Tibial nerve (tissue), 4 donors: ENCODE measurements at regions not wholly inside any gene's neighbourhood (a gene's known extent, or its start where the extent isn't known, plus 50 kb on each side); places are given as distances from the start of the nearest gene placed in this dataset.

Experiments used
- CTCF ChIP-seq, 5 experiments: fragments of 200-600 bp in 3 of 5; fragments of 450-650 bp in 2 of 5; sonication (generic) in 3 of 5; IDR thresholded peaks; one replicate each; pipeline ENCODE4 v1.5.1; 2016 to 2019; ENCODE audit warnings: antibody characterized with exemption in 5 of 5, mild to moderate bottlenecking in 3 of 5, moderate library complexity in 2 of 5
- EP300 ChIP-seq, 2 donors: sonication (generic); formaldehyde crosslinking; IDR thresholded peaks; one replicate each; pipeline ENCODE4 v1.6.1; 2017; ENCODE audit warnings: antibody characterized with exemption in 2 of 2, mild to moderate bottlenecking in 1 of 2
- POLR2A ChIP-seq, 2 donors: fragments of 450-650 bp; IDR thresholded peaks; one replicate each; pipeline ENCODE4 v1.6.1; 2017; ENCODE audit warnings: antibody characterized with exemption in 2 of 2, mild to moderate bottlenecking in 2 of 2, moderate library complexity in 2 of 2

GRCh38 chr2:7394195-7394594, 477.0 kb downstream of the RNF144A start:
- TF ChIP-seq POLR2A (IDR thresholded peaks at IDR 0.05) (no peak), CTCF (IDR thresholded peaks at IDR 0.05) (no peak), EP300 (IDR thresholded peaks at IDR 0.05) (no peak)
